Keratinocyte (primary cell): ENCODE measurements at regions not wholly inside any gene's neighbourhood (a gene's known extent, or its start where the extent isn't known, plus 50 kb on each side); places are given as distances from the start of the nearest gene placed in this dataset.

Source experiments
- DNase-seq: peaks from one replicate; pipeline ENCODE4 v3.0.0-alpha.2; 2011; ENCODE audit warnings: low read depth, missing footprints, low spot score
- FAIRE-seq: peaks from 2 replicates; lab custom pipeline; 2011; peaks lifted over from hg19 to GRCh38; lab: Jason Lieb, UNC
- H2AFZ ChIP-seq: 2 replicates; pipeline ENCODE4 v1.6.0; 2012; ENCODE audit warnings: low read length, control low read depth, inconsistent platforms; ENCODE audit not compliant: control insufficient read depth
- H3K27ac ChIP-seq: 2 replicates; pipeline ENCODE4 v1.5.1; 2011; ENCODE audit warnings: low read length; ENCODE audit not compliant: control insufficient read depth, insufficient read depth
- H3K27me3 ChIP-seq: 3 replicates; pipeline ENCODE4 v1.6.0; 2011; ENCODE audit warnings: low read length; ENCODE audit not compliant: control insufficient read depth, insufficient read depth; ENCODE audit errors: extremely low read depth
- H3K36me3 ChIP-seq, 2 experiments: 2 replicates in 1 of 2; 3 replicates in 1 of 2; pipeline ENCODE4 v1.5.1; 2011; ENCODE audit warnings: low read length in 2 of 2, mild to moderate bottlenecking in 1 of 2; ENCODE audit not compliant: control insufficient read depth in 2 of 2, insufficient read depth in 2 of 2; ENCODE audit errors: extremely low read depth in 1 of 2
- H3K4me1 ChIP-seq: 3 replicates; pipeline ENCODE4 v1.5.1; 2011; ENCODE audit warnings: low read length; ENCODE audit not compliant: control insufficient read depth, insufficient read depth; ENCODE audit errors: extremely low read depth
- H3K4me2 ChIP-seq: 3 replicates; pipeline ENCODE4 v1.6.0; 2011; ENCODE audit warnings: low read depth, low read length; ENCODE audit not compliant: control insufficient read depth, insufficient read depth; ENCODE audit errors: extremely low read depth
- H3K4me3 ChIP-seq, 3 experiments: fragments of 200-600 bp in 1 of 3; sonication (generic) in 1 of 3; 2 replicates in 2 of 3; 3 replicates in 1 of 3; pipeline ENCODE4 v1.5.1; 2011 to 2016; ENCODE audit warnings: low read length in 3 of 3, mild to moderate bottlenecking in 3 of 3, control low read depth in 2 of 3, inconsistent platforms in 1 of 3, low read depth in 1 of 3, mixed read lengths in 1 of 3, mixed run types in 1 of 3, moderate library complexity in 1 of 3; ENCODE audit not compliant: control insufficient read depth in 2 of 3, insufficient read depth in 2 of 3; ENCODE audit errors: extremely low read depth in 1 of 3
- H3K79me2 ChIP-seq: 2 replicates; pipeline ENCODE4 v1.6.0; 2012; ENCODE audit warnings: low read length; ENCODE audit not compliant: control insufficient read depth, insufficient read depth
- H3K9ac ChIP-seq: 3 replicates; pipeline ENCODE4 v1.6.0; 2011; ENCODE audit warnings: low read length; ENCODE audit not compliant: control insufficient read depth, insufficient read depth; ENCODE audit errors: extremely low read depth
- H3K9me1 ChIP-seq: 3 replicates; pipeline ENCODE4 v1.6.0; 2011; ENCODE audit warnings: low read length; ENCODE audit not compliant: control insufficient read depth, insufficient read depth; ENCODE audit errors: extremely low read depth
- H3K9me3 ChIP-seq: 2 replicates; pipeline ENCODE4 v1.5.1; 2012; ENCODE audit warnings: low read depth, low read length; ENCODE audit not compliant: control insufficient read depth
- H4K20me1 ChIP-seq: 3 replicates; pipeline ENCODE4 v1.6.0; 2011; ENCODE audit warnings: low read length; ENCODE audit not compliant: control insufficient read depth, insufficient read depth; ENCODE audit errors: extremely low read depth
- EZH2 ChIP-seq: IDR thresholded peaks from one replicate; pipeline ENCODE4 v1.6.1; 2012; ENCODE audit warnings: inconsistent platforms, mild to moderate bottlenecking, low read length, moderate library complexity
- dilution Hi-C: fragments of 300-500 bp; cut with MboI; formaldehyde crosslinking; loops from one replicate; pipeline ENCODE4 v1.7.0; 2020; ENCODE audit warnings: low sequenced_read_pairs; ENCODE audit not compliant: extremely low pct_ligation_motif_present
- TF ChIP-seq, protein P1 (sequence below), 3 experiments: IDR thresholded peaks in 1 of 3; conservative IDR thresholded peaks in 1 of 3; optimal IDR thresholded peaks in 1 of 3; 2 replicates in 2 of 3; 3 replicates in 1 of 3; pipeline versions ENCODE3 to v1.5.1; 2011; ENCODE audit warnings: low read length in 3 of 3, mild to moderate bottlenecking in 3 of 3, moderate library complexity in 2 of 3, control low read depth in 1 of 3, inconsistent platforms in 1 of 3; ENCODE audit not compliant: insufficient read depth in 2 of 3; ENCODE audit errors: extremely low read depth in 1 of 3

DNA sequence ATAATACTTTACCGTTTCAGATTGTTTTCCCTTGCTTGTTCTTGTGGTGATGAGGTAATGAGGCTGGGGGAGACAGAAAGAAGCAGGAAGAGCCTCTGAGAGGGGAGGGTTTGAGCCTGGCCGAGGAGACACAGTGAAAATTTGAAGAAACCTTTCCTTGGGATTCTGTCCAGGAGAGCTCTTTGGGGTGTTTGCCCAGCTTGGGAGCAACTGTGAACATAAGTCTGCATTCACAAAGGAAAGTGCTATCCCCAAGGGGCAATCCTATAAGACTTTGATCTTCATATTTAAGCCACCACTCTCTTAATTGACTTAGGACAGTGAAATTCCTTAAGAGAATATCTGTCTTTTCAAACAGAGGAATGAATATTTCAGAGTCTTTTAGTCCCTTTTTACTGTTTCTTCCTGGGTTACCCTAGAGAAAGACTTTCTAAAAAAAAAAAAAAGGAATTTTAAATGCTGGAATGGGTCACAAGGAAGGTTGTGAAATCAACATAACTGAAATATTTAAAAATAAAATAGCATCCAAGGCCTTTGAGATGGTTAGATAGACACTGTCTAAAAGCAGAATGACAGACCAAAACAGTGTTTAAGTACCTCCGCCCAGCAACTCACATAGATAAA lies 52.5 kb upstream of the STAM2 start:
- Histone ChIP-seq H3K4me1 (peaks cover 8% of the 10 kb centered on the region), H3K27me3 (no peaks in the 10 kb centered on the region), H3K79me2 (no peaks in the 10 kb centered on the region), H4K20me1 (no peaks in the 10 kb centered on the region), H3K9me1 (no peaks in the 10 kb centered on the region), H3K9ac (no peak overlapping the region), H3K27ac (no peak overlapping the region), H3K36me3 (no peaks in the 10 kb centered on the region), H3K4me2 (no peak overlapping the region), H3K9me3 (no peaks in the 10 kb centered on the region), H2AFZ (no peak overlapping the region), H3K4me3 (no peak overlapping the region)
- FAIRE-seq: no peak
- no peak for TF ChIP-seq EZH2
- TF ChIP-seq, protein P1, sequence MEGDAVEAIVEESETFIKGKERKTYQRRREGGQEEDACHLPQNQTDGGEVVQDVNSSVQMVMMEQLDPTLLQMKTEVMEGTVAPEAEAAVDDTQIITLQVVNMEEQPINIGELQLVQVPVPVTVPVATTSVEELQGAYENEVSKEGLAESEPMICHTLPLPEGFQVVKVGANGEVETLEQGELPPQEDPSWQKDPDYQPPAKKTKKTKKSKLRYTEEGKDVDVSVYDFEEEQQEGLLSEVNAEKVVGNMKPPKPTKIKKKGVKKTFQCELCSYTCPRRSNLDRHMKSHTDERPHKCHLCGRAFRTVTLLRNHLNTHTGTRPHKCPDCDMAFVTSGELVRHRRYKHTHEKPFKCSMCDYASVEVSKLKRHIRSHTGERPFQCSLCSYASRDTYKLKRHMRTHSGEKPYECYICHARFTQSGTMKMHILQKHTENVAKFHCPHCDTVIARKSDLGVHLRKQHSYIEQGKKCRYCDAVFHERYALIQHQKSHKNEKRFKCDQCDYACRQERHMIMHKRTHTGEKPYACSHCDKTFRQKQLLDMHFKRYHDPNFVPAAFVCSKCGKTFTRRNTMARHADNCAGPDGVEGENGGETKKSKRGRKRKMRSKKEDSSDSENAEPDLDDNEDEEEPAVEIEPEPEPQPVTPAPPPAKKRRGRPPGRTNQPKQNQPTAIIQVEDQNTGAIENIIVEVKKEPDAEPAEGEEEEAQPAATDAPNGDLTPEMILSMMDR (optimal IDR thresholded peaks at IDR 0.05 in 1 of 3, IDR thresholded peaks at IDR 0.05 in 1 of 3, conservative IDR thresholded peaks at IDR 0.05 in 1 of 3; ENCODE audit: extremely low read depth in 1 of 3, insufficient read depth in 2 of 3, low read length in 3 of 3): no peak
- dilution Hi-C loops: no loop called here
- DNase-seq: no peak

DNA sequence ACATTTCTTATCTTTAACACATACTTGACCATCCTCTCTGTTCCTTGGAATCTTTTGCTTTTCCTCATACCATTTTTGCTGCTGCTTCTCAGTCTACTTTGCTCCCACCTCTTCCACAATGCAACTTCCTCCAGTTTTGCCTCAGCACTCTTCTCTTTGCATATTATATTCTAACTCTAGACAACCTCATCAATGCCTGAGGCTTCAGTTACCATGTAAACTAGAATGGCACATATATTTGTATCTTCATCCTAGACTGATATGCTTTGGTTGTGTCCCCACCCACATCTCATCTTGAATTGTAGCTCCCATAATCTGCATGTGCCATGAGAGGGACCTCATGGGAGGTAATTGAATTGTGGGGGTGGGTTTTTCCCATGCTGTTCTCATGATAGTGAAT lies 55.9 kb upstream of the STAM2 start:
- H3K36me3 ChIP-seq: no peaks in the 10 kb centered on the region
- FAIRE-seq (peak; percentile 26), DNase-seq (no peak)
- no peak overlapping the region for H2AFZ ChIP-seq
- H3K9me1 ChIP-seq: no peaks in the 10 kb centered on the region
- H3K79me2 ChIP-seq: no peaks in the 10 kb centered on the region
- H3K27ac ChIP-seq: no peak overlapping the region
- H4K20me1 ChIP-seq: no peaks in the 10 kb centered on the region
- no peak overlapping the region for H3K4me3 ChIP-seq
- H3K4me1 ChIP-seq: peaks cover 4% of the 10 kb centered on the region
- no peaks in the 10 kb centered on the region for H3K27me3 ChIP-seq
- H3K4me2 ChIP-seq: no peak overlapping the region
- no peaks in the 10 kb centered on the region for H3K9me3 ChIP-seq
- TF ChIP-seq, protein P1 (optimal IDR thresholded peaks at IDR 0.05 in 1 of 3, IDR thresholded peaks at IDR 0.05 in 1 of 3, conservative IDR thresholded peaks at IDR 0.05 in 1 of 3; ENCODE audit: extremely low read depth in 1 of 3, insufficient read depth in 2 of 3, low read length in 3 of 3): no peak
- no peak for TF ChIP-seq EZH2
- dilution Hi-C loops: no loop called here
- no peak overlapping the region for H3K9ac ChIP-seq
